Endothelial cell of umbilical vein (primary cell): ENCODE measurements at regions not wholly inside any gene's neighbourhood (a gene's known extent, or its start where the extent isn't known, plus 50 kb on each side); places are given as distances from the start of the nearest gene placed in this dataset.

Source experiments
- BruUV-seq: library from RNA; stranded (reverse); fragments of 400-500 nt; replicated peaks from 2 replicates; lab custom pipeline; 2021; lab: Mats Ljungman, UMichigan
- CTCF ChIA-PET: fragments of 300-600, 350-600 bp; sonication (Branson Sonifier 250); formaldehyde crosslinking; loops from one replicate; lab custom pipeline; 2021; ENCODE audit warnings: antibody characterized with exemption, inconsistent platforms; lab: Charles Lee
- POLR2A ChIA-PET: fragments of 300-600, 350-600 bp; sonication (Branson Sonifier 250); formaldehyde crosslinking; loops from one replicate; lab custom pipeline; 2021; ENCODE audit warnings: antibody characterized with exemption, inconsistent platforms; lab: Charles Lee
- DNase-seq: peaks from one replicate; pipeline ENCODE4 v3.0.0-alpha.2; 2011; ENCODE audit warnings: low read depth, low spot score
- FAIRE-seq: peaks from 2 replicates; lab custom pipeline; 2011; peaks lifted over from hg19 to GRCh38; lab: Jason Lieb, UNC
- H2AFZ ChIP-seq: 2 replicates; pipeline ENCODE4 v1.6.0; 2012; ENCODE audit warnings: low read depth, low read length, control low read depth, inconsistent platforms
- H3K27ac ChIP-seq: 2 replicates; pipeline ENCODE4 v1.5.1; 2011; ENCODE audit warnings: low read depth, mild to moderate bottlenecking, control low read depth, low read length, moderate library complexity; ENCODE audit not compliant: insufficient read depth
- H3K27me3 ChIP-seq, 2 experiments: 2 replicates each; pipeline versions ENCODE4 v1.6.0 to v1.6.1; 2011; ENCODE audit warnings: low read length in 2 of 2, mixed read lengths in 1 of 2; ENCODE audit not compliant: control insufficient read depth in 2 of 2, insufficient read depth in 2 of 2
- H3K36me3 ChIP-seq, 2 experiments: 2 replicates in 1 of 2; 3 replicates in 1 of 2; pipeline ENCODE4 v1.5.1; 2011; ENCODE audit warnings: low read length in 2 of 2, mild to moderate bottlenecking in 1 of 2, moderate library complexity in 1 of 2; ENCODE audit not compliant: control insufficient read depth in 2 of 2, insufficient read depth in 2 of 2; ENCODE audit errors: extremely low read depth in 1 of 2
- H3K4me1 ChIP-seq: 3 replicates; pipeline ENCODE4 v1.5.1; 2011; ENCODE audit warnings: mild to moderate bottlenecking, low read length; ENCODE audit not compliant: control insufficient read depth, insufficient read depth; ENCODE audit errors: extremely low read depth
- H3K4me2 ChIP-seq: 2 replicates; pipeline ENCODE4 v1.6.1; 2011; ENCODE audit warnings: low read length, control low read depth, mixed read lengths; ENCODE audit not compliant: insufficient read depth
- H3K4me3 ChIP-seq, 3 experiments: fragments of 200-600 bp in 1 of 3; sonication (generic), shearing (Covaris generic) in 1 of 3; replicated peaks in 1 of 3; 2 replicates each; pipeline ENCODE4 v1.5.1; 2011 to 2016; ENCODE audit warnings: control low read depth in 3 of 3, low read length in 3 of 3, mild to moderate bottlenecking in 2 of 3, inconsistent platforms in 1 of 3, low read depth in 1 of 3, moderate library complexity in 1 of 3; ENCODE audit not compliant: insufficient read depth in 1 of 3
- H3K79me2 ChIP-seq: 2 replicates; pipeline ENCODE4 v1.6.0; 2012; ENCODE audit warnings: low read length, inconsistent platforms; ENCODE audit not compliant: control insufficient read depth, insufficient read depth
- H3K9ac ChIP-seq: replicated peaks from 2 replicates; pipeline ENCODE3; 2011; ENCODE audit warnings: low read length, control low read depth; ENCODE audit not compliant: insufficient read depth; ENCODE audit errors: extremely low read depth
- H3K9me1 ChIP-seq: replicated peaks from 3 replicates; pipeline ENCODE4 v1.6.0; 2011; ENCODE audit warnings: mild to moderate bottlenecking, low read length; ENCODE audit not compliant: control insufficient read depth, insufficient read depth; ENCODE audit errors: extremely low read depth
- H3K9me3 ChIP-seq: replicated peaks from 2 replicates; pipeline ENCODE4 v1.5.1; 2012; ENCODE audit warnings: low read length, inconsistent platforms; ENCODE audit not compliant: control insufficient read depth, insufficient read depth
- H4K20me1 ChIP-seq: replicated peaks from 2 replicates; pipeline ENCODE3; 2011; ENCODE audit warnings: mild to moderate bottlenecking, low read length; ENCODE audit not compliant: control insufficient read depth, insufficient read depth; ENCODE audit errors: extremely low read depth
- EZH2 ChIP-seq: IDR thresholded peaks from 2 replicates; pipeline ENCODE4 v1.6.1; 2012; ENCODE audit warnings: borderline replicate concordance, low read depth, mild to moderate bottlenecking, moderate library complexity, low read length, inconsistent platforms; ENCODE audit not compliant: severe bottlenecking
- FOS ChIP-seq: IDR thresholded peaks from 2 replicates; pipeline ENCODE4 v1.6.1; 2011; ENCODE audit warnings: mild to moderate bottlenecking, low read length, moderate library complexity, borderline replicate concordance; ENCODE audit not compliant: insufficient read depth
- GATA2 ChIP-seq: IDR thresholded peaks from 2 replicates; pipeline ENCODE4 v1.7.0; 2011; ENCODE audit warnings: low read depth, mild to moderate bottlenecking, moderate library complexity, mixed read lengths, low read length; ENCODE audit not compliant: insufficient read length, insufficient read depth
- JUN ChIP-seq: IDR thresholded peaks from 2 replicates; pipeline ENCODE4 v1.6.1; 2011; ENCODE audit warnings: borderline replicate concordance, low read depth; ENCODE audit not compliant: insufficient read length, insufficient read depth
- MYC ChIP-seq: IDR thresholded peaks from one replicate; pipeline ENCODE4 v1.6.1; 2011; ENCODE audit warnings: mild to moderate bottlenecking, low read depth, low read length
- POLR2A ChIP-seq: IDR thresholded peaks from 2 replicates; pipeline ENCODE4 v1.6.1; 2012; ENCODE audit warnings: low read depth, mild to moderate bottlenecking, control low read depth, low read length
- POLR2AphosphoS5 ChIP-seq: IDR thresholded peaks from 2 replicates; pipeline ENCODE4 v1.6.1; 2012; ENCODE audit warnings: low read depth, mild to moderate bottlenecking, control low read depth, low read length, moderate library complexity; ENCODE audit not compliant: insufficient read depth
- dilution Hi-C: fragments of 300-500 bp; cut with MboI; formaldehyde crosslinking; loops from one replicate; pipeline ENCODE4 v1.15.0; 2019; ENCODE audit warnings: low sequenced_read_pairs; ENCODE audit not compliant: extremely low pct_ligation_motif_present
- intact Hi-C: fragments of 100-400 bp; cut with micrococcal nuclease; formaldehyde crosslinking; loops from one replicate; pipeline ENCODE4 v1.10.0; 2022
- TF ChIP-seq, protein P1 (sequence below): IDR thresholded peaks from 2 replicates; pipeline ENCODE4 v1.6.1; 2011; ENCODE audit not compliant: insufficient read depth, insufficient read length
- TF ChIP-seq, protein P2 (sequence below), 2 donors: IDR thresholded peaks; 1 replicate in 1 of 2; 2 replicates in 1 of 2; pipeline ENCODE4 v1.5.1; 2011; ENCODE audit warnings: low read length in 2 of 2, mild to moderate bottlenecking in 2 of 2, moderate library complexity in 2 of 2, control low read depth in 1 of 2, inconsistent platforms in 1 of 2, low read depth in 1 of 2; ENCODE audit not compliant: insufficient read depth in 1 of 2; ENCODE audit errors: extremely low read depth in 1 of 2

DNA sequence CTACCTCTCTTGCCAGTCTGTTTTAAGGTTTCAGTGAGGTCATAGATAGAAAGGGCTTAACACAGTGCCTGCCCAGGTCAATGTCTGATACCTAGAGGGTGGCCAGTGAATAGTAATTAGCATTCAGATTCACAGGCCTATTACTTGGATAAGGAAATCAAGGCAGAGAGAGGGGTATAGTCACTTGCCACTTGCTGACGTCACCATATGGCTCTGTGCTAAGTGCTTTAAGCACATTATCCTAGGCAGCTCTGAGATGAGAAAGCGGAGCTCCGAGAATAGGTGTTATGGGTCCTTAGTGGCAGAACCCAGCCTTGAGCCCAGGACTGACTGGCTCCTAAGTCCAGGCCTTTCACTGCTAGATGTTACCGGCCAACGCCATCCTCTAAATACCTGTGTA, 51.5 kb upstream of the DAB1 start:
- Histone ChIP-seq H3K9ac (no peak overlapping the region), H3K9me1 (no peaks in the 10 kb centered on the region), H3K9me3 (no peaks in the 10 kb centered on the region), H2AFZ (no peak overlapping the region), H3K4me3 (no peak overlapping the region), H4K20me1 (no peaks in the 10 kb centered on the region), H3K4me1 (no peaks in the 10 kb centered on the region), H3K4me2 (no peak overlapping the region), H3K79me2 (no peaks in the 10 kb centered on the region), H3K27me3 (no peaks in the 10 kb centered on the region), H3K36me3 (no peaks in the 10 kb centered on the region), H3K27ac (no peak overlapping the region)
- dilution Hi-C loops (no loop called here), intact Hi-C loops (no loop called here)
- FAIRE-seq (no peak), DNase-seq (no peak)
- TF ChIP-seq FOS (no peak), MYC (no peak), GATA2 (no peak), EZH2 (no peak), POLR2AphosphoS5 (no peak), JUN (no peak), POLR2A (no peak)
- TF ChIP-seq, protein P1, sequence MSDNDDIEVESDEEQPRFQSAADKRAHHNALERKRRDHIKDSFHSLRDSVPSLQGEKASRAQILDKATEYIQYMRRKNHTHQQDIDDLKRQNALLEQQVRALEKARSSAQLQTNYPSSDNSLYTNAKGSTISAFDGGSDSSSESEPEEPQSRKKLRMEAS = no peak
- TF ChIP-seq, protein P2, sequence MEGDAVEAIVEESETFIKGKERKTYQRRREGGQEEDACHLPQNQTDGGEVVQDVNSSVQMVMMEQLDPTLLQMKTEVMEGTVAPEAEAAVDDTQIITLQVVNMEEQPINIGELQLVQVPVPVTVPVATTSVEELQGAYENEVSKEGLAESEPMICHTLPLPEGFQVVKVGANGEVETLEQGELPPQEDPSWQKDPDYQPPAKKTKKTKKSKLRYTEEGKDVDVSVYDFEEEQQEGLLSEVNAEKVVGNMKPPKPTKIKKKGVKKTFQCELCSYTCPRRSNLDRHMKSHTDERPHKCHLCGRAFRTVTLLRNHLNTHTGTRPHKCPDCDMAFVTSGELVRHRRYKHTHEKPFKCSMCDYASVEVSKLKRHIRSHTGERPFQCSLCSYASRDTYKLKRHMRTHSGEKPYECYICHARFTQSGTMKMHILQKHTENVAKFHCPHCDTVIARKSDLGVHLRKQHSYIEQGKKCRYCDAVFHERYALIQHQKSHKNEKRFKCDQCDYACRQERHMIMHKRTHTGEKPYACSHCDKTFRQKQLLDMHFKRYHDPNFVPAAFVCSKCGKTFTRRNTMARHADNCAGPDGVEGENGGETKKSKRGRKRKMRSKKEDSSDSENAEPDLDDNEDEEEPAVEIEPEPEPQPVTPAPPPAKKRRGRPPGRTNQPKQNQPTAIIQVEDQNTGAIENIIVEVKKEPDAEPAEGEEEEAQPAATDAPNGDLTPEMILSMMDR (IDR thresholded peaks at IDR 0.05; ENCODE audit: extremely low read depth in 1 of 2, insufficient read depth in 1 of 2, low read depth in 1 of 2, low read length in 2 of 2) = no peak
- POLR2A ChIA-PET = no interaction called here
- CTCF ChIA-PET = no interaction called here
- no TSS peak for BruUV-seq
